ENCODE measurements at regions not wholly inside any gene's neighbourhood (a gene's known extent, or its start where the extent isn't known, plus 50 kb on each side); places are given as distances from the start of the nearest gene placed in this dataset.

GRCh38 chr13:62502588-62502987 is 1086.9 kb upstream of the PCDH20 start:
- TF ChIP-seq CTCF (IDR thresholded peaks at IDR 0.05; ENCODE audit: insufficient read depth, low read length, poor library complexity, severe bottlenecking) (no peak), EZH2phosphoT487 (conservative IDR thresholded peaks at IDR 0.05; ENCODE audit: low read length) (no peak)

Measured in SU-DHL-6 (cell line).